Caki2 (cell line): ENCODE measurements at regions not wholly inside any gene's neighbourhood (a gene's known extent, or its start where the extent isn't known, plus 50 kb on each side); places are given as distances from the start of the nearest gene placed in this dataset.

ENCODE experiments used
- DNase-seq: peaks from one replicate; pipeline ENCODE4 v3.0.0-alpha.2; 2015; ENCODE audit warnings: low read depth
- in situ Hi-C: cut with HindIII; loops from 2 replicates; pipeline ENCODE4 v1.10.0; 2016; ENCODE audit warnings: low sequenced_read_pairs, low pct_unique_long_range_greater_than_20kb, mixed read lengths

- DNase-seq, result no peak
- in situ Hi-C loops, result no loop called here
Measured at GRCh38 chr9:80571953-80572352, 1000.2 kb downstream of the TLE4 start.

- in situ Hi-C loops, result no loop called here
- DNase-seq, result no peak
Measured at GRCh38 chr9:80569236-80569635, 997.5 kb downstream of the TLE4 start.

- DNase-seq, result no peak
- in situ Hi-C loops, result no loop called here
Measured at GRCh38 chr9:80561526-80561925, 989.8 kb downstream of the TLE4 start.

GRCh38 chr9:80560976-80561375 lies 989.2 kb downstream of the TLE4 start:
- in situ Hi-C loops, result no loop called here

GRCh38 chr9:80557256-80557655 lies 985.5 kb downstream of the TLE4 start:
- no peak for DNase-seq
- in situ Hi-C loops, result no loop called here

More at GRCh38 chr9:80560976-80561375, 989.2 kb downstream of the TLE4 start:
- no peak for DNase-seq

GRCh38 chr9:80556631-80557030 lies 984.9 kb downstream of the TLE4 start:
- in situ Hi-C loops, result no loop called here
- DNase-seq, result no peak

GRCh38 chr9:80555782-80556325 lies 984.1 kb downstream of the TLE4 start:
- in situ Hi-C loops, result no loop called here
- no peak for DNase-seq

GRCh38 chr9:80554856-80555255 lies 983.1 kb downstream of the TLE4 start:
- in situ Hi-C loops, result no loop called here
- DNase-seq, result no peak

GRCh38 chr9:80554301-80554700 lies 982.5 kb downstream of the TLE4 start:
- in situ Hi-C loops, result no loop called here
- DNase-seq, result no peak

- no peak for DNase-seq
- in situ Hi-C loops, result no loop called here
Measured at GRCh38 chr9:80552931-80553330, 981.2 kb downstream of the TLE4 start.

- no peak for DNase-seq
- in situ Hi-C loops, result no loop called here
Measured at GRCh38 chr9:80550181-80550580, 978.4 kb downstream of the TLE4 start.

- DNase-seq, result no peak
- in situ Hi-C loops, result no loop called here
Measured at GRCh38 chr9:80547613-80548012, 975.8 kb downstream of the TLE4 start.

GRCh38 chr9:80540387-80540786 lies 968.6 kb downstream of the TLE4 start:
- in situ Hi-C loops, result no loop called here
- no peak for DNase-seq

- DNase-seq, result no peak
- in situ Hi-C loops, result no loop called here
Measured at GRCh38 chr9:80538976-80539375, 967.2 kb downstream of the TLE4 start.

- in situ Hi-C loops, result no loop called here
- no peak for DNase-seq
Measured at GRCh38 chr9:80522465-80522864, 950.7 kb downstream of the TLE4 start.

- in situ Hi-C loops, result no loop called here
- DNase-seq, result no peak
Measured at GRCh38 chr9:80521151-80521550, 949.4 kb downstream of the TLE4 start.

GRCh38 chr9:80520231-80520630 lies 948.5 kb downstream of the TLE4 start:
- in situ Hi-C loops, result no loop called here
- no peak for DNase-seq

GRCh38 chr9:80518441-80518840 lies 946.7 kb downstream of the TLE4 start:
- in situ Hi-C loops, result no loop called here

GRCh38 chr9:80516679-80517078 lies 944.9 kb downstream of the TLE4 start:
- no peak for DNase-seq
- in situ Hi-C loops, result no loop called here

More at GRCh38 chr9:80518441-80518840, 946.7 kb downstream of the TLE4 start:
- DNase-seq, result no peak

- in situ Hi-C loops, result no loop called here
- DNase-seq, result no peak
Measured at GRCh38 chr9:80509358-80509757, 937.6 kb downstream of the TLE4 start.

GRCh38 chr9:80507611-80508010 lies 935.8 kb downstream of the TLE4 start:
- in situ Hi-C loops, result no loop called here
- no peak for DNase-seq
